Transverse colon (tissue), 4 donors: ENCODE measurements at regions not wholly inside any gene's neighbourhood (a gene's known extent, or its start where the extent isn't known, plus 50 kb on each side); places are given as distances from the start of the nearest gene placed in this dataset.

Experiments
- DNase-seq: peaks from one replicate; pipeline ENCODE4 v3.0.0-alpha.2; 2019
- H3K27ac ChIP-seq, 4 donors: fragments of 200-600 bp; sonication (generic); 2 replicates each; pipeline ENCODE4 v1.5.1; 2016 to 2018; ENCODE audit warnings: inconsistent platforms in 4 of 4
- H3K27me3 ChIP-seq: fragments of 200-600 bp; sonication (generic); 2 replicates; pipeline ENCODE4 v1.5.1; 2017; ENCODE audit warnings: inconsistent platforms
- H3K36me3 ChIP-seq, 4 donors: fragments of 200-600 bp; sonication (generic); 2 replicates each; pipeline ENCODE4 v1.5.1; 2017 to 2019; ENCODE audit warnings: inconsistent platforms in 4 of 4
- H3K4me1 ChIP-seq, 4 donors: fragments of 200-600 bp; sonication (generic); 2 replicates each; pipeline ENCODE4 v1.5.1; 2017 to 2020; ENCODE audit warnings: inconsistent platforms in 4 of 4
- H3K4me3 ChIP-seq, 4 donors: fragments of 200-600 bp; sonication (generic); 1 replicate in 1 of 4; 2 replicates in 3 of 4; pipeline versions ENCODE4 v1.5.1 to v1.6.1; 2017 to 2019; ENCODE audit warnings: inconsistent platforms in 4 of 4
- H3K9me3 ChIP-seq, 2 donors: fragments of 200-600 bp; sonication (generic); 2 replicates each; pipeline ENCODE4 v1.5.1; 2017 to 2019; ENCODE audit warnings: inconsistent platforms in 2 of 2
- CTCF ChIP-seq, 5 experiments: fragments of 200-600 bp in 3 of 5; fragments of 450-650 bp in 2 of 5; sonication (generic) in 3 of 5; IDR thresholded peaks; 1 replicate in 2 of 5; 2 replicates in 3 of 5; pipeline ENCODE4 v1.5.1; 2016 to 2017; ENCODE audit warnings: antibody characterized with exemption in 5 of 5, inconsistent platforms in 3 of 5, mild to moderate bottlenecking in 2 of 5, moderate library complexity in 1 of 5
- EP300 ChIP-seq: sonication (generic); formaldehyde crosslinking; IDR thresholded peaks from one replicate; pipeline ENCODE4 v1.6.1; 2017; ENCODE audit warnings: antibody characterized with exemption, low read depth
- POLR2A ChIP-seq: fragments of 450-650 bp; IDR thresholded peaks from one replicate; pipeline ENCODE4 v1.6.1; 2016; ENCODE audit warnings: antibody characterized with exemption, mild to moderate bottlenecking, moderate library complexity
- POLR2AphosphoS5 ChIP-seq, 3 donors: sonication (generic); formaldehyde crosslinking; IDR thresholded peaks; one replicate each; pipeline ENCODE4 v1.6.1; 2016; ENCODE audit warnings: antibody characterized with exemption in 3 of 3
- WGBS, 2 donors: methylation state at CpG; one replicate each; pipeline ENCODE4 v1.1.5; 2018; ENCODE audit warnings: low coverage in 1 of 2; 5-methylcytosine and 5-hydroxymethylcytosine counted together
- in situ Hi-C, 4 donors: fragments of 200-750 bp; cut with MboI; loops; one replicate each; pipeline versions ENCODE4 v1.15.0 to v1.15.1; 2017; ENCODE audit warnings: low sequenced_read_pairs in 3 of 4, low pct_ligation_motif_present in 1 of 4, low pct_unique_long_range_greater_than_20kb in 1 of 4
- intact Hi-C: fragments of 100-400 bp; cut with DNase I; formaldehyde crosslinking; loops from one replicate; pipeline ENCODE4 v1.15.1; 2023; ENCODE audit warnings: low total_unique reads

GRCh38 chr13:23953860-23954512 is 56.7 kb upstream of the C1QTNF9B start:
- in situ Hi-C loops = no loop called here
- Histone ChIP-seq H3K4me1 (peaks cover 4 to 10% (median 6%) of the 10 kb centered on the region in 4 donors), H3K36me3 (no peaks in the 10 kb centered on the region), H3K27ac (no peak overlapping the region), H3K9me3 (no peaks in the 10 kb centered on the region), H3K27me3 (no peaks in the 10 kb centered on the region), H3K4me3 (no peak overlapping the region)
- DNase-seq = no peak
- intact Hi-C loops = no loop called here
- 88 to 95% methylated on average over 3 to 20 of the region's 20 CpGs for WGBS, 2 donors
- TF ChIP-seq POLR2A = no peak
- TF ChIP-seq EP300 = no peak
- no peak for TF ChIP-seq CTCF (IDR thresholded peaks at IDR 0.05)
- TF ChIP-seq POLR2AphosphoS5 (IDR thresholded peaks at IDR 0.05) = no peak

- 36 to 91% methylated on average over 1 to 4 of the region's 4 CpGs for whole genome bisulfite sequencing, 2 donors
- no peak overlapping the region for H3K4me3 ChIP-seq
- no peaks in the 10 kb centered on the region for H3K9me3 ChIP-seq
- DNase-seq = no peak
- no peak for TF ChIP-seq POLR2AphosphoS5 (IDR thresholded peaks at IDR 0.05)
- TF ChIP-seq EP300 = no peak
- no peak for TF ChIP-seq CTCF (IDR thresholded peaks at IDR 0.05)
- no peak for TF ChIP-seq POLR2A
- no peaks in the 10 kb centered on the region for H3K27me3 ChIP-seq
- in situ Hi-C loops = no loop called here
- H3K36me3 ChIP-seq = no peaks in the 10 kb centered on the region
- H3K4me1 ChIP-seq = peaks cover 4 to 10% (median 6%) of the 10 kb centered on the region in 4 donors
- no peak overlapping the region for H3K27ac ChIP-seq
- intact Hi-C loops = no loop called here
Observed at GRCh38 chr13:23955064-23955463, 57.8 kb upstream of the C1QTNF9B start.

- H3K27ac ChIP-seq = peak overlapping the region in 3 of 4 donors; percentile 11 to 23 (median 17)
- H3K4me3 ChIP-seq = no peak overlapping the region
- intact Hi-C loops = no loop called here
- no peaks in the 10 kb centered on the region for H3K36me3 ChIP-seq
- no peaks in the 10 kb centered on the region for H3K9me3 ChIP-seq
- H3K4me1 ChIP-seq = peaks cover 4 to 10% (median 6%) of the 10 kb centered on the region in 4 donors
- TF ChIP-seq CTCF (IDR thresholded peaks at IDR 0.05) (no peak), POLR2AphosphoS5 (IDR thresholded peaks at IDR 0.05) (peak in 2 of 3 donors; percentile 32 to 43)
- H3K27me3 ChIP-seq = no peaks in the 10 kb centered on the region
- in situ Hi-C loops = no loop called here
- peak; percentile 65 for DNase-seq
- 19 to 23% methylated on average over 4 of the region's 4 CpGs for WGBS, 2 donors
Observed at GRCh38 chr13:23956106-23956505, 58.8 kb upstream of the C1QTNF9B start.

- H3K27ac ChIP-seq = no peak overlapping the region
- no peak overlapping the region for H3K4me3 ChIP-seq
- no peaks in the 10 kb centered on the region for H3K27me3 ChIP-seq
- no peaks in the 10 kb centered on the region for H3K9me3 ChIP-seq
- 94 to 100% methylated on average over 1 to 4 of the region's 4 CpGs for WGBS, 2 donors
- peaks cover 4 to 13% (median 6%) of the 10 kb centered on the region in 4 donors for H3K4me1 ChIP-seq
- in situ Hi-C loops (no loop called here), intact Hi-C loops (no loop called here)
- H3K36me3 ChIP-seq = no peaks in the 10 kb centered on the region
- TF ChIP-seq CTCF (IDR thresholded peaks at IDR 0.05) (no peak), POLR2A (no peak), POLR2AphosphoS5 (IDR thresholded peaks at IDR 0.05) (no peak), EP300 (no peak)
- no peak for DNase-seq
Observed at GRCh38 chr13:23957981-23958380, 60.7 kb upstream of the C1QTNF9B start.
